GM19025 (cell line): ENCODE measurements at regions not wholly inside any gene's neighbourhood (a gene's known extent, or its start where the extent isn't known, plus 50 kb on each side); places are given as distances from the start of the nearest gene placed in this dataset.
"Not testable (repeated sequence)": the region's sequence is repeated elsewhere in the genome, so short reads cannot be mapped to it uniquely, and the experiment has no call there.

ENCODE experiments used
- ATAC-seq: cut with Tn5 transposase; IDR thresholded peaks from one replicate; pipeline ENCODE4 v1.9.1; 2021; ENCODE audit warnings: mild to moderate bottlenecking, low read depth, moderate library complexity; ENCODE audit not compliant: unreplicated experiment

GRCh38 chr6:122136386-122136785 is 263.1 kb upstream of the HSF2 start:
- no peak for ATAC-seq

GRCh38 chr6:122140031-122140430 is 259.4 kb upstream of the HSF2 start:
- ATAC-seq: no peak

GRCh38 chr6:122141246-122141645 is 258.2 kb upstream of the HSF2 start:
- ATAC-seq: no peak

GRCh38 chr6:122143813-122144601 is 255.4 kb upstream of the HSF2 start:
- no peak for ATAC-seq

GRCh38 chr6:122145246-122145645 is 254.2 kb upstream of the HSF2 start:
- no peak for ATAC-seq

- no peak for ATAC-seq
These were observed 253.7 kb upstream of the HSF2 start for GRCh38 chr6:122145741-122146240.

GRCh38 chr6:122147291-122147690 is 252.2 kb upstream of the HSF2 start:
- ATAC-seq: no peak

- no peak for ATAC-seq
These were observed 248.4 kb upstream of the HSF2 start for GRCh38 chr6:122151066-122151465.

- ATAC-seq: no peak
These were observed 247.7 kb upstream of the HSF2 start for GRCh38 chr6:122151763-122152162.

GRCh38 chr6:122153557-122153956 is 245.9 kb upstream of the HSF2 start:
- no peak for ATAC-seq

GRCh38 chr6:122154155-122154554 is 245.3 kb upstream of the HSF2 start:
- ATAC-seq: no peak

GRCh38 chr6:122154912-122155575 is 244.4 kb upstream of the HSF2 start:
- no peak for ATAC-seq

- no peak for ATAC-seq
These were observed 238.3 kb upstream of the HSF2 start for GRCh38 chr6:122161136-122161535.

GRCh38 chr6:122165014-122165413 is 234.4 kb upstream of the HSF2 start:
- ATAC-seq: no peak

GRCh38 chr6:122170274-122170673 is 229.2 kb upstream of the HSF2 start:
- no peak for ATAC-seq

GRCh38 chr6:122178988-122179387 is 220.5 kb upstream of the HSF2 start:
- ATAC-seq: no peak

- no peak for ATAC-seq
These were observed 219.3 kb upstream of the HSF2 start for GRCh38 chr6:122180132-122180531.

- no peak for ATAC-seq
These were observed 217.4 kb upstream of the HSF2 start for GRCh38 chr6:122182061-122182460.

- no peak for ATAC-seq
These were observed 215.0 kb upstream of the HSF2 start for GRCh38 chr6:122184401-122184827.

GRCh38 chr6:122185458-122185857 is 214.0 kb upstream of the HSF2 start:
- ATAC-seq: not testable (repeated sequence)

- no peak for ATAC-seq
These were observed 212.3 kb upstream of the HSF2 start for GRCh38 chr6:122187186-122187585.

GRCh38 chr6:122198922-122199321 is 200.5 kb upstream of the HSF2 start:
- ATAC-seq: no peak
